ENCODE measurements at regions not wholly inside any gene's neighbourhood (a gene's known extent, or its start where the extent isn't known, plus 50 kb on each side); places are given as distances from the start of the nearest gene placed in this dataset.

DNA sequence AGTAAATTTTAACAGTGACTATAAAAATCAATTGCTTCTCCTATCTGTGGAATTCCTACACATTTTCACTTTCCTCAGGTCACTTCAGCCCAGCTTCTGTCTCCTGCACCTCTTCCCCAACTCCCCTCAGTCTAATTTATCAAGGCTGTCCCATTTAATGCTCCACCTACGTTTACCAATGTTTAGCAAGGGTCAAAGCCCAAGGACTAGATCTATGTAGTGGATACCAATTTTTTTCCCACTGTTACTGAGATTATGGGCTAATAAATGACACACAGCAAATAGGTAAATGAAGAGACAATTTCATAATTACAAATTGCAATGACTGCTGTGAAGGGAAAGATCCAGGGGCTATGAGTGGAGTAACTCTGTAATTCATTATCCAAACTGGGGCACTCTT, 211.5 kb upstream of the RPS23 start:
- Mint-ChIP-seq H3K36me3 (ENCODE audit: low read depth) (no peaks in the 10 kb centered on the region), H3K27me3 (ENCODE audit: low read depth) (no peaks in the 10 kb centered on the region), H3K4me1 (no peaks in the 10 kb centered on the region), H3K4me3 (no peak overlapping the region), H3K27ac (ENCODE audit: unreplicated experiment) (no peak overlapping the region), H3K9me3 (peaks cover 4% of the 10 kb centered on the region)
- no peak for DNase-seq (ENCODE audit: low read depth, low spot score)
- TF ChIP-seq CTCF (conservative IDR thresholded peaks at IDR 0.05), result no peak

GRCh38 chr5:82487131-82487530, 209.0 kb upstream of the RPS23 start:
- H3K4me1 Mint-ChIP-seq, result no peaks in the 10 kb centered on the region
- H3K27ac Mint-ChIP-seq (ENCODE audit: unreplicated experiment), result no peak overlapping the region
- DNase-seq (ENCODE audit: low read depth, low spot score), result no peak
- H3K27me3 Mint-ChIP-seq (ENCODE audit: low read depth), result no peaks in the 10 kb centered on the region
- H3K36me3 Mint-ChIP-seq (ENCODE audit: low read depth), result no peaks in the 10 kb centered on the region
- H3K4me3 Mint-ChIP-seq, result no peak overlapping the region
- H3K9me3 Mint-ChIP-seq, result peaks cover 7% of the 10 kb centered on the region
- TF ChIP-seq CTCF (conservative IDR thresholded peaks at IDR 0.05), result no peak

DNA sequence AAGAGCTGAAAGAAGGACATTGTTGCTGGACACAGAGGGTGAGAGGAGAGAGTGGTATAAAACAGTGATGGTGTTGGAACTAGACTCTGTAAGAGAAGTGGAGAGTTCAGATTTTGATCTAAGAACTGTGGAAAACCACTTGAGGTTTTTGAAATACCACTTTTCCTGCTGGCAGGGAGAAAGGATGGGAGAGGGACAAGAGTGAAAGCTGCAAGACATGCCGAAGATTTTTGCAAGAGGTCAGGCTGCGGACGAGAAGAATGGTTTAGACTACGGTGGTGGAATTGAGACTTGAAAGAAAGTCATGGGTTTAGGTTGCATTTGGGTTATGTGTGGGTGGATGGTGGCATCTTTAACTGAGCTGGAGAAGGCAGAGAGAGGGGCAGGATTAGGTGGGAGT, 202.2 kb upstream of the RPS23 start:
- no peak overlapping the region for H3K4me3 Mint-ChIP-seq
- H3K4me1 Mint-ChIP-seq, result no peaks in the 10 kb centered on the region
- no peaks in the 10 kb centered on the region for H3K36me3 Mint-ChIP-seq (ENCODE audit: low read depth)
- TF ChIP-seq CTCF (conservative IDR thresholded peaks at IDR 0.05), result no peak
- DNase-seq (ENCODE audit: low read depth, low spot score), result no peak
- H3K9me3 Mint-ChIP-seq, result peaks cover 3% of the 10 kb centered on the region
- no peak overlapping the region for H3K27ac Mint-ChIP-seq (ENCODE audit: unreplicated experiment)
- no peaks in the 10 kb centered on the region for H3K27me3 Mint-ChIP-seq (ENCODE audit: low read depth)

- Mint-ChIP-seq H3K4me1 (no peaks in the 10 kb centered on the region), H3K4me3 (no peak overlapping the region), H3K27ac (ENCODE audit: unreplicated experiment) (no peak overlapping the region)
Measured at GRCh38 chr5:82476155-82476554, 198.0 kb upstream of the RPS23 start.

GRCh38 chr5:82473262-82473661, 195.1 kb upstream of the RPS23 start:
- Mint-ChIP-seq H3K4me1 (no peaks in the 10 kb centered on the region), H3K9me3 (no peaks in the 10 kb centered on the region), H3K27ac (ENCODE audit: unreplicated experiment) (no peak overlapping the region), H3K4me3 (no peak overlapping the region), H3K27me3 (ENCODE audit: low read depth) (no peaks in the 10 kb centered on the region), H3K36me3 (ENCODE audit: low read depth) (no peaks in the 10 kb centered on the region)
- DNase-seq (ENCODE audit: low read depth, low spot score), result no peak
- no peak for TF ChIP-seq CTCF (conservative IDR thresholded peaks at IDR 0.05)

More at GRCh38 chr5:82476155-82476554, 198.0 kb upstream of the RPS23 start:
- Mint-ChIP-seq H3K9me3 (no peaks in the 10 kb centered on the region), H3K36me3 (ENCODE audit: low read depth) (no peaks in the 10 kb centered on the region), H3K27me3 (ENCODE audit: low read depth) (no peaks in the 10 kb centered on the region)
- no peak for DNase-seq (ENCODE audit: low read depth, low spot score)
- TF ChIP-seq CTCF (conservative IDR thresholded peaks at IDR 0.05), result no peak

Data from neural crest cell (in vitro differentiated cells).